Adrenal gland (tissue), 9 donors: ENCODE measurements at regions not wholly inside any gene's neighbourhood (a gene's known extent, or its start where the extent isn't known, plus 50 kb on each side); places are given as distances from the start of the nearest gene placed in this dataset.

Experiments
- DNase-seq, 7 donors: peaks; one replicate each; pipeline ENCODE4 v3.0.0-alpha.2; 2019 to 2020
- H3K27ac ChIP-seq, 5 donors: fragments of 200-600 bp; sonication (generic) in 4 of 5; 1 replicate in 3 of 5; 2 replicates in 2 of 5; pipeline versions ENCODE4 v1.5.1 to v1.8.0; 2016 to 2020; ENCODE audit warnings: mild to moderate bottlenecking in 1 of 5
- H3K27me3 ChIP-seq: fragments of 200-600 bp; 2 replicates; pipeline ENCODE4 v1.8.0; 2021
- H3K36me3 ChIP-seq, 2 donors: fragments of 200-600 bp; replicated peaks in 1 of 2; 1 replicate in 1 of 2; 2 replicates in 1 of 2; pipeline versions ENCODE4 v1.5.1 to v1.8.0; 2018 to 2022
- H3K4me1 ChIP-seq, 2 donors: fragments of 200-600 bp; replicated peaks in 1 of 2; 1 replicate in 1 of 2; 2 replicates in 1 of 2; pipeline versions ENCODE4 v1.5.1 to v1.8.0; 2018 to 2021
- H3K4me3 ChIP-seq, 4 donors: fragments of 200-600 bp; sonication (generic) in 3 of 4; one replicate each; pipeline ENCODE4 v1.5.1; 2016 to 2018
- H3K9me3 ChIP-seq, 3 donors: fragments of 200-600 bp; sonication (generic) in 1 of 3; replicated peaks in 1 of 3; 1 replicate in 2 of 3; 2 replicates in 1 of 3; pipeline versions ENCODE4 v1.5.1 to v1.8.0; 2016 to 2021
- POLR2A ChIP-seq, 2 donors: fragments of 450-650 bp; IDR thresholded peaks; one replicate each; pipeline ENCODE4 v1.6.1; 2017; ENCODE audit warnings: antibody characterized with exemption in 2 of 2, mild to moderate bottlenecking in 2 of 2, moderate library complexity in 1 of 2
- WGBS, 4 donors: extraction: QIAGEN DNeasy Blood & Tissue Kit in 2 of 4; methylation state at CpG; one replicate each; pipeline versions ENCODE4 v1.1.5 to v1.1.7; 2013 to 2017; 5-methylcytosine and 5-hydroxymethylcytosine counted together
- intact Hi-C, 2 donors: fragments of 100-400 bp; cut with DNase I; formaldehyde crosslinking; loops; one replicate each; pipeline versions ENCODE4 v1.14.1 to v1.15.0; 2022 to 2023
- TF ChIP-seq, protein P1 (sequence below), 6 experiments: fragments of 450-650 bp in 4 of 6; fragments of 200-600 bp in 2 of 6; sonication (generic) in 1 of 6; IDR thresholded peaks; 1 replicate in 5 of 6; 2 replicates in 1 of 6; pipeline versions ENCODE4 v1.5.1 to v1.8.0; 2016 to 2021; ENCODE audit warnings: antibody characterized with exemption in 6 of 6, mild to moderate bottlenecking in 2 of 6, moderate library complexity in 1 of 6
- donor health status: healthy with polysubstance abuse.
- donor health status: Bipolar disorder and iron deficiency.
- donor health status: DM: yes; HTN: yes; CAD: no.
- donor health status: DM: no; HTN: no; CAD: no.
- donor health status: DM: no; HTN: no; CAD: no.

- no peak for DNase-seq
- Histone ChIP-seq H3K27ac (no peak overlapping the region), H3K9me3 (peaks cover 0 to 5% (median 0%) of the 10 kb centered on the region in 3 donors), H3K4me3 (no peak overlapping the region), H3K4me1 (no peaks in the 10 kb centered on the region), H3K36me3 (no peaks in the 10 kb centered on the region), H3K27me3 (no peaks in the 10 kb centered on the region)
- TF ChIP-seq POLR2A (IDR thresholded peaks at IDR 0.05) = no peak
- TF ChIP-seq, protein P1, sequence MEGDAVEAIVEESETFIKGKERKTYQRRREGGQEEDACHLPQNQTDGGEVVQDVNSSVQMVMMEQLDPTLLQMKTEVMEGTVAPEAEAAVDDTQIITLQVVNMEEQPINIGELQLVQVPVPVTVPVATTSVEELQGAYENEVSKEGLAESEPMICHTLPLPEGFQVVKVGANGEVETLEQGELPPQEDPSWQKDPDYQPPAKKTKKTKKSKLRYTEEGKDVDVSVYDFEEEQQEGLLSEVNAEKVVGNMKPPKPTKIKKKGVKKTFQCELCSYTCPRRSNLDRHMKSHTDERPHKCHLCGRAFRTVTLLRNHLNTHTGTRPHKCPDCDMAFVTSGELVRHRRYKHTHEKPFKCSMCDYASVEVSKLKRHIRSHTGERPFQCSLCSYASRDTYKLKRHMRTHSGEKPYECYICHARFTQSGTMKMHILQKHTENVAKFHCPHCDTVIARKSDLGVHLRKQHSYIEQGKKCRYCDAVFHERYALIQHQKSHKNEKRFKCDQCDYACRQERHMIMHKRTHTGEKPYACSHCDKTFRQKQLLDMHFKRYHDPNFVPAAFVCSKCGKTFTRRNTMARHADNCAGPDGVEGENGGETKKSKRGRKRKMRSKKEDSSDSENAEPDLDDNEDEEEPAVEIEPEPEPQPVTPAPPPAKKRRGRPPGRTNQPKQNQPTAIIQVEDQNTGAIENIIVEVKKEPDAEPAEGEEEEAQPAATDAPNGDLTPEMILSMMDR (IDR thresholded peaks at IDR 0.05) = no peak
- intact Hi-C loops = no loop called here
- 74 to 87% (median 79%) methylated on average over 1 of the region's 1 CpG for WGBS, 4 donors
These were observed 308.3 kb upstream of the AKR1E2 start for GRCh38 chr10:4517746-4518145.

DNA sequence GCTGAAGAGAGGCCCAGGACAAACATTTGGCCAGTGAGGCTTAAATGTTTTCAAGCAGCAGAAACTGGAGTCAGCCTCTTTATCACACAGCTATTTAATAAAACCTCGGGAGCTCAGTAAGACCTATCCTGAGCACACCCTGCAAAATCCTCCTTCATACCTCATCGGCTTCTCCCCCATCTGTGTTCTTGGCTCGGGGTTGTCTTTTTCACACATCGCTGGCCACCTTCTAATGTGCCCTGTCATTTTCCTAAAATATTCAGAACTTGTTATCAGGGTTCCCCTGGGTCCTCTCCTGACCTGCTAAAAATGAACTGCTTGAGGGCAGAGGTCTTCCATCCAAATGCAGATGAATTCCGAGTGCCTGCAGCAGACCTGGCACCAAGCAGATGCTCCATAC is 310.3 kb upstream of the AKR1E2 start:
- Histone ChIP-seq H3K4me3 (no peak overlapping the region), H3K27me3 (no peaks in the 10 kb centered on the region), H3K9me3 (peaks cover 0 to 5% (median 0%) of the 10 kb centered on the region in 3 donors), H3K36me3 (no peaks in the 10 kb centered on the region), H3K27ac (no peak overlapping the region), H3K4me1 (no peaks in the 10 kb centered on the region)
- no peak for TF ChIP-seq POLR2A (IDR thresholded peaks at IDR 0.05)
- TF ChIP-seq, protein P1 (IDR thresholded peaks at IDR 0.05) = no peak
- intact Hi-C loops = no loop called here
- no peak for DNase-seq
- WGBS, 4 donors = 77 to 87% (median 84%) methylated on average over 5 of the region's 5 CpGs

DNA sequence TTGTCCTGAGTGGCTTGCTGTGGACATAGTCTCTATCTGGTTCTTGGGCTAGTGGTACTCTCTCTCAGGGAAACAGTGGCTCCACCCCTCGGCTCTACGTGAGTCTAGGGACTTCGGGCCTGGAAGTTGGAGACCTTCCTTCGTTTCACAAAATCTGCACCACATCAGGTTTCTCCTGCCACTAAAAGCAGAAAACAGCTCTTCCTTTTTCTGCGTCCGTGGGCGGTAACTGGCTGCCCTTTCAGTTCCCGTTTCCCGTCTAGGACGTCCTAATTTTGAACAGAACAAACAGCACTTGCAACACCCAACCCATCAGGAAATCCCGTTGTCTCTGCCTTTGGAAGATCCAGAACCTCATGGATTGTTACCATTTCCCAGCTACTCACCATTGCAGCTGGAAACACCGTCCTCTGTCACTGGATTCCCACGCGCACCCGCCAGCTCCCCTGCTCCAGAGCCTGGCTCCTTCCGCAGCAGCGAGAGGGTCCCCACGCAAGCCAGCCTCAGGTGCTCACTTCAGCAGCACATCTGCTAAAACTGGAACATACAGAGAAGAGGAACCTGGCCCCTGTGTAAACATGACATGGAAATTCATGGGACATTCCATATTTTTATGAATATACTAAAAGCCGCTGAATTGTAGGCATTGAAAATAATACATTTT is 311.4 kb upstream of the AKR1E2 start:
- peak; percentile 25 to 73 (median 47) for DNase-seq
- no peaks in the 10 kb centered on the region for H3K27me3 ChIP-seq

GRCh38 chr10:4512671-4513240 is 313.3 kb upstream of the AKR1E2 start:
- TF ChIP-seq, protein P1 (IDR thresholded peaks at IDR 0.05) = peak in 5 of 6 experiments; percentile 4 to 31 (median 28)
- TF ChIP-seq POLR2A (IDR thresholded peaks at IDR 0.05) = no peak
- Histone ChIP-seq H3K4me1 (no peaks in the 10 kb centered on the region), H3K9me3 (no peaks in the 10 kb centered on the region), H3K27ac (no peak overlapping the region), H3K27me3 (no peaks in the 10 kb centered on the region), H3K4me3 (no peak overlapping the region), H3K36me3 (no peaks in the 10 kb centered on the region)
- 31 to 35% (median 34%) methylated on average over 6 of the region's 6 CpGs for WGBS, 4 donors
- intact Hi-C loops = no loop called here
- DNase-seq = peak in 2 of 7 donors; percentile 13 to 23

More for the DNA sequence above, 311.4 kb upstream of the AKR1E2 start:
- Histone ChIP-seq H3K9me3 (peaks cover 0 to 5% (median 0%) of the 10 kb centered on the region in 3 donors), H3K4me3 (no peak overlapping the region), H3K4me1 (no peaks in the 10 kb centered on the region), H3K27ac (peak overlapping the region in 3 of 5 donors; percentile 49 to 80 (median 63)), H3K36me3 (no peaks in the 10 kb centered on the region)
- 58 to 69% (median 65%) methylated on average over 19 of the region's 19 CpGs for WGBS, 4 donors
- TF ChIP-seq, protein P1 (IDR thresholded peaks at IDR 0.05) = no peak
- TF ChIP-seq POLR2A (IDR thresholded peaks at IDR 0.05) = no peak
- intact Hi-C loops = no loop called here
